ENCODE measurements at regions not wholly inside any gene's neighbourhood (a gene's known extent, or its start where the extent isn't known, plus 50 kb on each side); places are given as distances from the start of the nearest gene placed in this dataset.

DNA sequence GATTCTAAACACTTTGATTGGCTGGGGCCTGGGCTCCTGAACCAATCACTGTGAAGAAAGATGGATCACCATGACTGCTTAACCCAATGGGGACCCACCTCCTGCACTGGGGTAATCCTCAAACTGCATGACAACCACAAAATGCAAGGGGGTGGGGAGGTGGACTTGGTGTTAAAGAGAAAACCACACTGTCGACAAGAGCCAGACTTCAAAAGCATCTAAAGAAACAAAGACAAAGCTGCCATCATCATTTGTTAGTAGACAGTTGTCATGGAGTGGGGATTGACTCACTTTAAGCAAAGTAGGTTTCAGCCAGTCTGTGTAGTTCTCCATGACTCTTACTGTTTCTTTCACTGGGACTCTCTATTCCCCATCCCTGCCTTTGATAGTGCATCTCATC, 433.8 kb downstream of the PLPP3 start:
- intact Hi-C loops (cut with DNase I; ENCODE audit: low total_unique reads) = no loop called here
- no peak for DNase-seq (ENCODE audit: low spot score in 2 of 2)
- WGBS, 2 donors = 79 to 93% methylated on average over 1 of the region's 1 CpG
- H3K4me3 ChIP-seq (ENCODE audit: low read depth, poor library complexity, severe bottlenecking) = no peak overlapping the region
- TF ChIP-seq POLR2A (IDR thresholded peaks at IDR 0.05) = no peak
- TF ChIP-seq, protein P1, sequence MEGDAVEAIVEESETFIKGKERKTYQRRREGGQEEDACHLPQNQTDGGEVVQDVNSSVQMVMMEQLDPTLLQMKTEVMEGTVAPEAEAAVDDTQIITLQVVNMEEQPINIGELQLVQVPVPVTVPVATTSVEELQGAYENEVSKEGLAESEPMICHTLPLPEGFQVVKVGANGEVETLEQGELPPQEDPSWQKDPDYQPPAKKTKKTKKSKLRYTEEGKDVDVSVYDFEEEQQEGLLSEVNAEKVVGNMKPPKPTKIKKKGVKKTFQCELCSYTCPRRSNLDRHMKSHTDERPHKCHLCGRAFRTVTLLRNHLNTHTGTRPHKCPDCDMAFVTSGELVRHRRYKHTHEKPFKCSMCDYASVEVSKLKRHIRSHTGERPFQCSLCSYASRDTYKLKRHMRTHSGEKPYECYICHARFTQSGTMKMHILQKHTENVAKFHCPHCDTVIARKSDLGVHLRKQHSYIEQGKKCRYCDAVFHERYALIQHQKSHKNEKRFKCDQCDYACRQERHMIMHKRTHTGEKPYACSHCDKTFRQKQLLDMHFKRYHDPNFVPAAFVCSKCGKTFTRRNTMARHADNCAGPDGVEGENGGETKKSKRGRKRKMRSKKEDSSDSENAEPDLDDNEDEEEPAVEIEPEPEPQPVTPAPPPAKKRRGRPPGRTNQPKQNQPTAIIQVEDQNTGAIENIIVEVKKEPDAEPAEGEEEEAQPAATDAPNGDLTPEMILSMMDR (IDR thresholded peaks at IDR 0.05) = no peak

DNA sequence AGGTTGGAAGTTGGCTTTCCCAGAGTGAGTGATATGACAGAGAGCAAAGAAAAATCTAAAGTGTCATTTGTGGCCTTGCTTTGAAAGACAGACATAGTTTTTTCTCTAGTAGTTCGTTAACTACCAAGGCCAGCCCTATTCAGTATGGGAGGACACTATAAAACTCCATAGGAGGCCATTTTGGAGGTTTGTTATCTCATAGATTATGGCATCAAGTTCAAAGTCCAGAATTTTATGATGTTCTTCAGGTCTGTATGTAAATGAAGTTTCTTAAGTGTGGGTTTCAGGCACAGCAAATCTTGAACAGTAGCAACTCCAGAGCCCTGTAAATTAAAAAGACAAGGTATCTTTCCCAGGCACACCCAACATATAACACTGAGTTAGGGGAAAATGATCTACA, 437.1 kb downstream of the PLPP3 start:
- TF ChIP-seq, protein P1 (IDR thresholded peaks at IDR 0.05) = no peak
- TF ChIP-seq POLR2A (IDR thresholded peaks at IDR 0.05) = no peak
- WGBS, 2 donors = 79 to 82% methylated on average over 1 of the region's 1 CpG
- intact Hi-C loops (cut with DNase I; ENCODE audit: low total_unique reads) = no loop called here
- no peak for DNase-seq (ENCODE audit: low spot score in 2 of 2)
- no peak overlapping the region for H3K4me3 ChIP-seq (ENCODE audit: low read depth, poor library complexity, severe bottlenecking)

DNA sequence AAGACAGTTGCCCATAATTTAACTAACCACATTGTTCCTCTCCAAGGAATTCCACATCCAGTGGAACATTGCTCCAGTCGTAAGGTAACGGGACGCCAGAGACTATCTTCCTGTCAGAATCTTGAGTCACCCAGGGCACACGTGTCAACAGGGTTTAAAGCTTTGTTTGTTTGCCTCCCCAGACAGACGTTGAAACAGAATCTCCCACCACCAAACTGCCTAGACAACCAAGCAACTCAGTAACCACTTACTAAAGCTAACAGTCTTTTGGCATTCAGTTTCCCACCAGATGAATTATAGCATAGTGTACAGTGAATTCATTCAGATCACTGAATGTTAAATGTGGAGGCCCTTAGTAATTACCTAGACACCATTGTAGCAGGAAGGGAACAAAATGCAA, 439.5 kb downstream of the PLPP3 start:
- intact Hi-C loops (cut with DNase I; ENCODE audit: low total_unique reads) = no loop called here
- no peak for DNase-seq (ENCODE audit: low spot score in 2 of 2)
- TF ChIP-seq POLR2A (IDR thresholded peaks at IDR 0.05) = no peak
- TF ChIP-seq, protein P1 (IDR thresholded peaks at IDR 0.05) = no peak
- no peak overlapping the region for H3K4me3 ChIP-seq (ENCODE audit: low read depth, poor library complexity, severe bottlenecking)
- 88 to 90% methylated on average over 5 of the region's 5 CpGs for WGBS, 2 donors

DNA sequence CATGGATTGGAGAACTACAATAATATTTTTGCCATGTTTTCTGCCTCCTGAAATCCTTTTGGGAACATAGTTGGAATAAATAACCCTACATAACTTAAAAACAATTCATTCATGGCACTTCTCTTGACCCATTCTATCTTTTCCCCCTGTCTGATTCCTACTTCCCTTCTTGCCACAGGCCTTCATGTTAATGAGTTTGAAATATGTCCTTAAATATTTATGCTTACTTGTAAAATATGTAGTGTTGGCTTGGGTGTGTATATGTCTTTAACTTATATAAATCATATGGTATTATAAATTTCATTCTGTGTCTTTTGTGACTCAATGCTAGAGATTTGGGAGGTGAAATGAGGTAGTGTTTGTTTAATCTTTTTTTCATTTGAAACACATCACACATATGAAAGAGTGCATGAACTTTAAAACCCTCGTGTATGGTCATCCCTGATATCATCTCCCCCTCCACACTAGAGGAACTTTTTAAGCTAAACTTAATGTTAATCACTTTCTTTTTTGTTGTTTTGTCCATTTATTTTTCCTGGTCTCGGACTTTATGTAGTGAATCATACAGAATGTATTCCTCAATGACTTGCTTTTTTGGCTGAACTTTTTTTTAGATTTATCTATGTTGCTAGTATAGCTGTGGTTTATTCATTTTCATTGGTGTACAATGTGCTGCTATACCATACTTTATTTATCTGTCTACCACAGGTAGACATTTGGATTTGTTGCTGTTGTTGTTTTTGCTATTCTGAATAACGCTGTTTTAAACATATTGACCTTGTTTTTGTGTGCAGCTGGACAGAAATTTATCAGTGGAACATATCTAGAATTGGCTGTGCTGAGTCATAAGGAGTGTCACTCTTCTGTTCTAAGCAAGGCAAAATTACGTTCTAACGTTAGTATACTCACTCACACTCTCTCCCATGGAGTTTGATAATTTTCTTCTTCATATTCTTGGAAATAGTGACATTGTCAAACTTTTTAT, 441.6 kb downstream of the PLPP3 start:
- intact Hi-C loops (cut with DNase I; ENCODE audit: low total_unique reads) = no loop called here
- H3K4me3 ChIP-seq (ENCODE audit: low read depth, poor library complexity, severe bottlenecking) = no peak overlapping the region
- TF ChIP-seq POLR2A (IDR thresholded peaks at IDR 0.05) = no peak
- TF ChIP-seq, protein P1 (IDR thresholded peaks at IDR 0.05) = no peak
- WGBS, 2 donors = 52 to 53% methylated on average over 5 of the region's 5 CpGs
- no peak for DNase-seq (ENCODE audit: low spot score in 2 of 2)

DNA sequence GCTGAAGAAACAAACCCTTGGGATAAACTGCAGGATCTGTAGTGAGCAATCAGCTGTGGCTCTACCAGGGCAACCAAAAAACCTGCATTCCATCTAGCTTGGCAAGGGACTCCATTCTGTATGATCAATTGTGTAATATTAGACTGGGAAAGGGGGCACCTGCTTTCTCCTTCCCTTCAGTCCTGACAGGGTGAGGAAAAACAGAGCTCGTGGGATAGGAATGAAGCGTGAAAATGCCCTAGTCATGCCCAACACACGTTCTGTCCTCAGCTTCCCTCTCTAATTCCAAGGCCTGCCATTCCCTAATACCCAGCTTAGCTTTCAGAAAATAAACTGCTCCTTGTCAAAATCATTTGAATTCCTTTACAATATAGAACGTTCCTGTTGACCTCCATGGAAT, 442.3 kb downstream of the PLPP3 start:
- intact Hi-C loops (cut with DNase I; ENCODE audit: low total_unique reads) = no loop called here
- no peak overlapping the region for H3K4me3 ChIP-seq (ENCODE audit: low read depth, poor library complexity, severe bottlenecking)
- TF ChIP-seq, protein P1 (IDR thresholded peaks at IDR 0.05) = no peak
- TF ChIP-seq POLR2A (IDR thresholded peaks at IDR 0.05) = no peak
- 81 to 96% methylated on average over 4 of the region's 4 CpGs for WGBS, 2 donors
- DNase-seq (ENCODE audit: low spot score in 2 of 2) = no peak

DNA sequence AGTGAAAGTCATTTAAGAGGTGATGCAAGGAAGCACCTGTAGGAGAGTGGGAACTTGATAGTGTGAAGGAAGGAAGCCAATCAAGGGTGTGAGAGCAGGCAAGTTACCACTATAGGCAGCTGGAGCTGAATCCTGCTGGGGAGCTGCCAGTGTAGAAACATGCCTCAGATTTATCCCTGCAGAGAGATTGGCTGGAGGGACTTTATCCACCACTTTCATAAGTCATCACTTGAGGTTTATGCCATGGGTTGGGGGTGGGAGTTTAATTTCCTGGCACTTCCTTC, 443.6 kb downstream of the PLPP3 start:
- TF ChIP-seq POLR2A (IDR thresholded peaks at IDR 0.05) = no peak
- TF ChIP-seq, protein P1 (IDR thresholded peaks at IDR 0.05) = no peak
- intact Hi-C loops (cut with DNase I; ENCODE audit: low total_unique reads) = no loop called here
- DNase-seq (ENCODE audit: low spot score in 2 of 2) = no peak
- no peak overlapping the region for H3K4me3 ChIP-seq (ENCODE audit: low read depth, poor library complexity, severe bottlenecking)

Data from lower leg skin (tissue), 4 donors.